ENCODE measurements at regions not wholly inside any gene's neighbourhood (a gene's known extent, or its start where the extent isn't known, plus 50 kb on each side); places are given as distances from the start of the nearest gene placed in this dataset.

DNA sequence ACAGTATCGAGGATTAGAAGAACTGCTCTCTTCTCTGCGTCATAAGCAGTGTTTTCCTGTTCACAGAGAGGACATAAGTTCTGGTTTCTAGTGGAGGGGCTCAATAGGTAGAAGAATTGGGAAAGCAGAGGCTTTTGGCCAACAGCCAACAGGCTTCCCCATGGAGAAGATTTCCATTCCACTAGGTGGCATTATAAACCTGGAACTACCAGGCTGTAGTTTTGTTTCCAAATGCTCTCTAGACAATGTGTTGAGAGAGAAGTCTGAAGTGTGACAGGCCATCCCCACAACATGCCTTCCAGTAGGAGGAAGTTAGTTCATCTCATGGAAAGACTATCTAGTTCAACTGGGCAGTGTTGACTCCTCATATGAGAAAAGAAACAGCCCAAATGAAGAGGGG is 63.8 kb upstream of the ANXA10 start:
- no peak overlapping the region for H3K4me3 ChIP-seq (ENCODE audit: low read length, poor library complexity, severe bottlenecking)
- TF ChIP-seq EZH2phosphoT487 (IDR thresholded peaks at IDR 0.05; ENCODE audit: borderline replicate concordance) = no peak
- TF ChIP-seq, protein P1, sequence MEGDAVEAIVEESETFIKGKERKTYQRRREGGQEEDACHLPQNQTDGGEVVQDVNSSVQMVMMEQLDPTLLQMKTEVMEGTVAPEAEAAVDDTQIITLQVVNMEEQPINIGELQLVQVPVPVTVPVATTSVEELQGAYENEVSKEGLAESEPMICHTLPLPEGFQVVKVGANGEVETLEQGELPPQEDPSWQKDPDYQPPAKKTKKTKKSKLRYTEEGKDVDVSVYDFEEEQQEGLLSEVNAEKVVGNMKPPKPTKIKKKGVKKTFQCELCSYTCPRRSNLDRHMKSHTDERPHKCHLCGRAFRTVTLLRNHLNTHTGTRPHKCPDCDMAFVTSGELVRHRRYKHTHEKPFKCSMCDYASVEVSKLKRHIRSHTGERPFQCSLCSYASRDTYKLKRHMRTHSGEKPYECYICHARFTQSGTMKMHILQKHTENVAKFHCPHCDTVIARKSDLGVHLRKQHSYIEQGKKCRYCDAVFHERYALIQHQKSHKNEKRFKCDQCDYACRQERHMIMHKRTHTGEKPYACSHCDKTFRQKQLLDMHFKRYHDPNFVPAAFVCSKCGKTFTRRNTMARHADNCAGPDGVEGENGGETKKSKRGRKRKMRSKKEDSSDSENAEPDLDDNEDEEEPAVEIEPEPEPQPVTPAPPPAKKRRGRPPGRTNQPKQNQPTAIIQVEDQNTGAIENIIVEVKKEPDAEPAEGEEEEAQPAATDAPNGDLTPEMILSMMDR (conservative IDR thresholded peaks at IDR 0.05; ENCODE audit: low read length) = no peak

DNA sequence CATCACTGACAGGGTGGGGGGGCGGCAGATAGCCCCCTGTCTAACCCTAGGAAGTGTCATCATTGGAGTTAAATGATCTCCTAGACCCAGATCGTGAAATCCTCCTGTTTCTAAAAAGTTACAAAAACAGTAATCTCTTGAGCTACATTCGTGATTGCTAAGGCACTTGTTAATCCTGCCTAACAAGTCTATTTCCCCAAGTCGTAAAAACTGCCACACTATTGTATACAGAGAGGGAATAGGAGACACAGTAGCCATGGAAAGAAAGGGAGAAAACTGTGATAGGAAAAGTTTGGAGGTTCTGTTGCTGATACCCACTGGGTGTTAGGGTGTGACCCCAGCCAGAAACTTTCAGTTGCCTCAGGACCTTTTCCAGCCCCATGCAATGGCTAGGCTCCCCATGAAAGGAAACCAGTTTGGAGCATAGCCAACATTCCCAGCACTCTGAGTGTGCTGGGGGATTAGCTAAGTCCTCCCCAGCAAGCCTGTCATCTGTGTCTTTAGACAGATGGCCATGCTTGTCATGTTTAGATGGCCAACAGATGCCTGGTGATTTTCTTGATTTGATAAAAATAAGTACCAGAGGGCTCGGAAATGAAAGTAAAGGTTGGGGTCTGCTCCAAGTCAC is 63.3 kb upstream of the ANXA10 start:
- TF ChIP-seq, protein P1 (conservative IDR thresholded peaks at IDR 0.05; ENCODE audit: low read length) = no peak
- no peak for TF ChIP-seq EZH2phosphoT487 (IDR thresholded peaks at IDR 0.05; ENCODE audit: borderline replicate concordance)

More for the DNA sequence above, 63.8 kb upstream of the ANXA10 start:
- H2AFZ ChIP-seq (ENCODE audit: low read length) = no peak overlapping the region
- H3K4me2 ChIP-seq (ENCODE audit: low read depth, low read length, poor library complexity, severe bottlenecking) = no peak overlapping the region
- no peaks in the 10 kb centered on the region for H3K79me2 ChIP-seq (ENCODE audit: insufficient read depth, low read length)
- H3K36me3 ChIP-seq (ENCODE audit: insufficient read depth, low read length) = no peaks in the 10 kb centered on the region
- no peaks in the 10 kb centered on the region for H3F3A ChIP-seq (ENCODE audit: low read depth)
- no peaks in the 10 kb centered on the region for H4K20me1 ChIP-seq (ENCODE audit: insufficient read depth, low read length, poor library complexity, severe bottlenecking)
- no peak overlapping the region for H3K9ac ChIP-seq (ENCODE audit: low read depth, low read length, poor library complexity, severe bottlenecking)
- no peaks in the 10 kb centered on the region for H3K9me2 ChIP-seq (replicated peaks; ENCODE audit: low read depth, low read length)
- no peaks in the 10 kb centered on the region for H3K9me3 ChIP-seq (ENCODE audit: insufficient read depth, low read depth, low read length)
- no peaks in the 10 kb centered on the region for H3K4me1 ChIP-seq (ENCODE audit: insufficient read depth, low read length, poor library complexity, severe bottlenecking)
- no peaks in the 10 kb centered on the region for H3K27me3 ChIP-seq (ENCODE audit: insufficient read depth, low read length, poor library complexity, severe bottlenecking)

DNA sequence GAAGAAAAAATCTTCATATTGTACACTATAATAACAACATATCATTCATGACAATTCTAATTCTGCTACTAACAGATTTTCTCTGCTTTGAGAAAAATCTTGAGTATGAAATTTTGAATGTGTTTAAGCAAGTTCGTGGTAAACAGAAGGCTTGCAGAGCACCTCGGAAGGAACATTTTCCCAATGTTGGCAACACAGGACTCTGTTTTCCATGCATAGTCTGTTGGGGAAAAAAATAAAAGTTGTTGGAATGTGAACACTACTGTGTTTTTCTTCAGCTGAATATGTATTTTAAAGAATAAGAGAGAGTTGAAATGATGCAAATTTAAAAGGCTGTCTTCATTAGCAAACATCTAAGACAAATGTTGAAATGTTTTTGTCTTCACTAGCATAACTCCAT is 54.7 kb upstream of the ANXA10 start:
- Histone ChIP-seq H3K27me3 (ENCODE audit: insufficient read depth, low read length, poor library complexity, severe bottlenecking) (no peaks in the 10 kb centered on the region), H2AFZ (ENCODE audit: low read length) (no peak overlapping the region), H3F3A (ENCODE audit: low read depth) (no peaks in the 10 kb centered on the region), H3K36me3 (ENCODE audit: insufficient read depth, low read length) (no peaks in the 10 kb centered on the region), H3K4me3 (ENCODE audit: low read length, poor library complexity, severe bottlenecking) (no peak overlapping the region), H3K4me2 (ENCODE audit: low read depth, low read length, poor library complexity, severe bottlenecking) (no peak overlapping the region), H3K79me2 (ENCODE audit: insufficient read depth, low read length) (no peaks in the 10 kb centered on the region), H3K9me2 (replicated peaks; ENCODE audit: low read depth, low read length) (no peaks in the 10 kb centered on the region), H3K9me3 (ENCODE audit: insufficient read depth, low read depth, low read length) (no peaks in the 10 kb centered on the region), H3K4me1 (ENCODE audit: insufficient read depth, low read length, poor library complexity, severe bottlenecking) (no peaks in the 10 kb centered on the region), H3K9ac (ENCODE audit: low read depth, low read length, poor library complexity, severe bottlenecking) (no peak overlapping the region), H4K20me1 (ENCODE audit: insufficient read depth, low read length, poor library complexity, severe bottlenecking) (no peaks in the 10 kb centered on the region)
- TF ChIP-seq, protein P1 (conservative IDR thresholded peaks at IDR 0.05; ENCODE audit: low read length) = no peak
- TF ChIP-seq EZH2phosphoT487 (IDR thresholded peaks at IDR 0.05; ENCODE audit: borderline replicate concordance) = no peak

More for the DNA sequence above, 63.3 kb upstream of the ANXA10 start:
- Histone ChIP-seq H3K4me3 (ENCODE audit: low read length, poor library complexity, severe bottlenecking) (no peak overlapping the region), H4K20me1 (ENCODE audit: insufficient read depth, low read length, poor library complexity, severe bottlenecking) (no peaks in the 10 kb centered on the region), H2AFZ (ENCODE audit: low read length) (no peak overlapping the region), H3K4me2 (ENCODE audit: low read depth, low read length, poor library complexity, severe bottlenecking) (no peak overlapping the region), H3F3A (ENCODE audit: low read depth) (no peaks in the 10 kb centered on the region), H3K4me1 (ENCODE audit: insufficient read depth, low read length, poor library complexity, severe bottlenecking) (no peaks in the 10 kb centered on the region), H3K9me3 (ENCODE audit: insufficient read depth, low read depth, low read length) (no peaks in the 10 kb centered on the region), H3K79me2 (ENCODE audit: insufficient read depth, low read length) (no peaks in the 10 kb centered on the region), H3K36me3 (ENCODE audit: insufficient read depth, low read length) (no peaks in the 10 kb centered on the region), H3K9me2 (replicated peaks; ENCODE audit: low read depth, low read length) (no peaks in the 10 kb centered on the region), H3K9ac (ENCODE audit: low read depth, low read length, poor library complexity, severe bottlenecking) (no peak overlapping the region), H3K27me3 (ENCODE audit: insufficient read depth, low read length, poor library complexity, severe bottlenecking) (no peaks in the 10 kb centered on the region)
